Stromal cell of bone marrow (primary cell): ENCODE measurements at regions not wholly inside any gene's neighbourhood (a gene's known extent, or its start where the extent isn't known, plus 50 kb on each side); places are given as distances from the start of the nearest gene placed in this dataset.

Experiments used
- DNase-seq: peaks from one replicate; pipeline ENCODE4 v3.0.0-alpha.2; 2012; ENCODE audit warnings: low read depth

- DNase-seq = no peak
Measured at GRCh38 chr2:62369541-62370202, 136.3 kb downstream of the TMEM17 start.

- DNase-seq = no peak
Measured at GRCh38 chr2:62364791-62365528, 141.0 kb downstream of the TMEM17 start.

- DNase-seq = no peak
Measured at GRCh38 chr2:62363166-62363565, 142.8 kb downstream of the TMEM17 start.

GRCh38 chr2:62362561-62362960, 143.4 kb downstream of the TMEM17 start:
- no peak for DNase-seq

- DNase-seq = no peak
Measured at GRCh38 chr2:62361964-62362363, 144.0 kb downstream of the TMEM17 start.

GRCh38 chr2:62354771-62355561, 151.0 kb downstream of the TMEM17 start:
- DNase-seq = no peak

GRCh38 chr2:62352031-62352430, 154.0 kb downstream of the TMEM17 start:
- DNase-seq = no peak

- no peak for DNase-seq
Measured at GRCh38 chr2:62349788-62350187, 153.9 kb downstream of the B3GNT2 start.

GRCh38 chr2:62348700-62349099, 152.8 kb downstream of the B3GNT2 start:
- DNase-seq = no peak

GRCh38 chr2:62347563-62348270, 151.8 kb downstream of the B3GNT2 start:
- DNase-seq = no peak

GRCh38 chr2:62344472-62344871, 148.6 kb downstream of the B3GNT2 start:
- DNase-seq = no peak

- no peak for DNase-seq
Measured at GRCh38 chr2:62343636-62344337, 147.9 kb downstream of the B3GNT2 start.

GRCh38 chr2:62343206-62343605, 147.3 kb downstream of the B3GNT2 start:
- DNase-seq = no peak

- DNase-seq = no peak
Measured at GRCh38 chr2:62340994-62341484, 145.1 kb downstream of the B3GNT2 start.

GRCh38 chr2:62339837-62340236, 143.9 kb downstream of the B3GNT2 start:
- DNase-seq = no peak

GRCh38 chr2:62339413-62339812, 143.5 kb downstream of the B3GNT2 start:
- DNase-seq = no peak

- no peak for DNase-seq
Measured at GRCh38 chr2:62338111-62338510, 142.2 kb downstream of the B3GNT2 start.

GRCh38 chr2:62337403-62337802, 141.5 kb downstream of the B3GNT2 start:
- no peak for DNase-seq

GRCh38 chr2:62335612-62336011, 139.7 kb downstream of the B3GNT2 start:
- no peak for DNase-seq

GRCh38 chr2:62334440-62335058, 138.6 kb downstream of the B3GNT2 start:
- DNase-seq = no peak

GRCh38 chr2:62334009-62334408, 138.1 kb downstream of the B3GNT2 start:
- no peak for DNase-seq
